GM21367 (cell line): ENCODE measurements at regions not wholly inside any gene's neighbourhood (a gene's known extent, or its start where the extent isn't known, plus 50 kb on each side); places are given as distances from the start of the nearest gene placed in this dataset.

ENCODE experiments used
- ATAC-seq: cut with Tn5 transposase; IDR thresholded peaks from one replicate; pipeline ENCODE4 v1.9.1; 2021; ENCODE audit not compliant: unreplicated experiment

- no peak for ATAC-seq
Measured at GRCh38 chr6:1514078-1514477, 95.6 kb upstream of the FOXC1 start.

GRCh38 chr6:1515280-1515679 is 94.4 kb upstream of the FOXC1 start:
- no peak for ATAC-seq

GRCh38 chr6:1515781-1516180 is 93.9 kb upstream of the FOXC1 start:
- ATAC-seq: no peak

GRCh38 chr6:1516742-1517520 is 92.8 kb upstream of the FOXC1 start:
- no peak for ATAC-seq

GRCh38 chr6:1518855-1519254 is 90.9 kb upstream of the FOXC1 start:
- ATAC-seq: no peak

- no peak for ATAC-seq
Measured at GRCh38 chr6:1519597-1519996, 90.1 kb upstream of the FOXC1 start.

GRCh38 chr6:1522779-1523178 is 86.9 kb upstream of the FOXC1 start:
- no peak for ATAC-seq

- ATAC-seq: no peak
Measured at GRCh38 chr6:1524040-1524480, 85.7 kb upstream of the FOXC1 start.

GRCh38 chr6:1525364-1526038 is 84.2 kb upstream of the FOXC1 start:
- no peak for ATAC-seq

- no peak for ATAC-seq
Measured at GRCh38 chr6:1526398-1527072, 83.2 kb upstream of the FOXC1 start.

GRCh38 chr6:1527073-1527457 is 82.7 kb upstream of the FOXC1 start:
- ATAC-seq: no peak

GRCh38 chr6:1535295-1535694 is 74.4 kb upstream of the FOXC1 start:
- ATAC-seq: no peak

GRCh38 chr6:1536526-1537429 is 72.9 kb upstream of the FOXC1 start:
- ATAC-seq: no peak

- no peak for ATAC-seq
Measured at GRCh38 chr6:1538369-1538768, 71.3 kb upstream of the FOXC1 start.

GRCh38 chr6:1538810-1539478 is 70.8 kb upstream of the FOXC1 start:
- ATAC-seq: no peak

GRCh38 chr6:1540864-1541521 is 68.7 kb upstream of the FOXC1 start:
- no peak for ATAC-seq

GRCh38 chr6:1542335-1542734 is 67.4 kb upstream of the FOXC1 start:
- ATAC-seq: no peak

- ATAC-seq: no peak
Measured at GRCh38 chr6:1542764-1543163, 67.0 kb upstream of the FOXC1 start.

- ATAC-seq: no peak
Measured at GRCh38 chr6:1544000-1544399, 65.7 kb upstream of the FOXC1 start.

- ATAC-seq: no peak
Measured at GRCh38 chr6:1544603-1545002, 65.1 kb upstream of the FOXC1 start.
